Inflammatory macrophage treated with lipopolysaccharide for 1 hour (primary cell): ENCODE measurements at regions not wholly inside any gene's neighbourhood (a gene's known extent, or its start where the extent isn't known, plus 50 kb on each side); places are given as distances from the start of the nearest gene placed in this dataset.

Experiments
- DNase-seq, 2 donors: peaks; one replicate each; pipeline ENCODE4 v3.0.0-alpha.2; 2020 to 2022

DNA sequence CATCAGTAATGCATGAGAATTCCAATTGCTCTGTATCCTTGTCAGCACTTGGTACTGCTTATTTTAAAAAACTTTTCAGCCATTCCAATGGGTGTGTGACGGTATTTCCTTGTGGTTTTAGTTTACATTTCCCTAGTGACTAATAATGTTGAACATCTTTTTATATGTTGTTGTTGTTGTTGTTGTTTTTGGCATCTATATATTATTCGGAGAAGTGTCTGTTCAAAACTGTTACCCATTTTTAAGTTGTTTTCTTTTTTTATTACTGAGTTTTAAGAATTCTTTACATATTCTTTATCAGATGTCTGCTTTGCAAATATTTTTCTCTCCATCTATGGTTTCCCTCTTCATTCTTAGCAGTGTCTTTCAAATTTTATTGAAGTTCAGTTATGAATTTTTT is 231.1 kb upstream of the POU3F1 start:
- DNase-seq: no peak

DNA sequence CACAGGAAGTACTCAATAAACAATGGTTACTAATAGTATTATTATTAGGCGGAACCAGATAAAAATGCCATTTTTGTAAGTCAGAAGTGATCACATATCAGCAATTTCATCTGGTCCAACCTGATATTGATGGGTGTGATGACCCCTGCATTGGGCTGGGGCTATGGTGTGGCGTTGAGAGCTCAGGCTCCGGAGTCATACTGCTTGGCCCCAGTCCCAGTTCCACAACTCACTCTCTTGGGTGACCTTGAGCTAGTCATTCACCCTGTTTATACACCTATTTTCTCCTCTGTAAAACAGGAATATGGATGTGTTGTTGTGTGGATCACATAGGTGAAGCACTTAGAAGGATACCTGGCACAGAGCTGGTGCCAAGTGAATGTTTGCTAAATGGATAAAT is 229.4 kb upstream of the POU3F1 start:
- DNase-seq: no peak

GRCh38 chr1:38274974-38275373 is 228.4 kb upstream of the POU3F1 start:
- DNase-seq: no peak

- DNase-seq: no peak
Measured at GRCh38 chr1:38273196-38273804, 226.7 kb upstream of the POU3F1 start.

DNA sequence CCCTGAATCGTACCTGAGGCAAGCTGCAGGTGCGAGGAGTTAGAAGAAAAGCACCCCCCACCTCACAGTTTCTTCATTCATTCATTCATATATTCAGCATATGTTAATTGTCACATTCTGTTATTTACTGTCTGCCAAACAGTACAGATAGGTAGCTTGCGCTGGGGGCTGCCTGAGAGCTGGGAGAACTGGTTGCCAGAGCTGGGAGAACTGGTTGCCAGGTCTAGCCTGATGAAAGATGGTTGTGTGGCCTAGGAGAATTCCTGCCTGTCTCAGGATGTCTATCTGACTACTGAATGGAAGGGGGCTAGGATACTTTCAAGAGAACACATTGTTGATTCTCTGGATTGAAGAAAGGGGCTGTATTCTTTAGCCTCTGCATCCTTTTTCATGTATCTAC is 225.9 kb upstream of the POU3F1 start:
- DNase-seq: no peak

DNA sequence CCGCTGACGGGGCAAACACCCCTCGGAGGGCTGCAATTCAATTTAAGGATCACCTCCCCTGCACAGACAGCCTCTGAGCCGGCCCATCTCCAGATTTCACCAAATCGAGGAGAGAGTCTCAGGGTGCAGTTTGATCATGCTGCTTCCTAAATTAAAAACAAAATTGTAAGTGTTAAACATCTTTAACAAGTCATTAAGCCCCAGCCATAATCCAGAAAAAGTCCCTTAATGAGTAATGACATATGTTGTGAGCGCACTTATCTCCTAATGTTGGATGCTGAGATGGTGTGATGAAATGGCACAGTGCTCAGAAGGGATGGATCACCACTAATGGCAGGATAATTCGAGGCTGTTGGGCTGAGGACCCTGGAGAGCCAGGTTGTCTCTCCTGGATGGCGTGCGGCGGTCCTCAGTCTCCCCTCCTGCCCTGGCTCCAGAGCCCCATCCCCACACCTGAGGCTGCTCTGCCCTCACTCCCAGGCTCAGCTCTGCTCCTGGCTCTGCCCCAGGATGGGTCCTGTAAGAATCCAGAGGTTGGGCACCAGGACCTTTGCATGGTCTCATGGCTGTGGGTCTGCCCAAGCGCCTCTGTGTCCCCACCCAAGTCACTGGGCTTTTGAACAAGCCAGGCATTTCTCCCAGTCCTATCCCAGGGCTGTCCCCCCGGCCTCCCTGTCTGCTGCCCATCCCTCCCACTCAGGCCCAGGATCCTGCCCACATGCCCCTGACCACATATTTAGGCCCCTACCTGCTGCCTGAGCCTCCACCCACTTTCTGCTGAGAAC is 224.4 kb upstream of the POU3F1 start:
- DNase-seq: no peak

- DNase-seq: no peak
Measured at GRCh38 chr1:38269923-38270848, 223.6 kb upstream of the POU3F1 start.

- no peak for DNase-seq
Measured at GRCh38 chr1:38268226-38268625, 221.6 kb upstream of the POU3F1 start.

DNA sequence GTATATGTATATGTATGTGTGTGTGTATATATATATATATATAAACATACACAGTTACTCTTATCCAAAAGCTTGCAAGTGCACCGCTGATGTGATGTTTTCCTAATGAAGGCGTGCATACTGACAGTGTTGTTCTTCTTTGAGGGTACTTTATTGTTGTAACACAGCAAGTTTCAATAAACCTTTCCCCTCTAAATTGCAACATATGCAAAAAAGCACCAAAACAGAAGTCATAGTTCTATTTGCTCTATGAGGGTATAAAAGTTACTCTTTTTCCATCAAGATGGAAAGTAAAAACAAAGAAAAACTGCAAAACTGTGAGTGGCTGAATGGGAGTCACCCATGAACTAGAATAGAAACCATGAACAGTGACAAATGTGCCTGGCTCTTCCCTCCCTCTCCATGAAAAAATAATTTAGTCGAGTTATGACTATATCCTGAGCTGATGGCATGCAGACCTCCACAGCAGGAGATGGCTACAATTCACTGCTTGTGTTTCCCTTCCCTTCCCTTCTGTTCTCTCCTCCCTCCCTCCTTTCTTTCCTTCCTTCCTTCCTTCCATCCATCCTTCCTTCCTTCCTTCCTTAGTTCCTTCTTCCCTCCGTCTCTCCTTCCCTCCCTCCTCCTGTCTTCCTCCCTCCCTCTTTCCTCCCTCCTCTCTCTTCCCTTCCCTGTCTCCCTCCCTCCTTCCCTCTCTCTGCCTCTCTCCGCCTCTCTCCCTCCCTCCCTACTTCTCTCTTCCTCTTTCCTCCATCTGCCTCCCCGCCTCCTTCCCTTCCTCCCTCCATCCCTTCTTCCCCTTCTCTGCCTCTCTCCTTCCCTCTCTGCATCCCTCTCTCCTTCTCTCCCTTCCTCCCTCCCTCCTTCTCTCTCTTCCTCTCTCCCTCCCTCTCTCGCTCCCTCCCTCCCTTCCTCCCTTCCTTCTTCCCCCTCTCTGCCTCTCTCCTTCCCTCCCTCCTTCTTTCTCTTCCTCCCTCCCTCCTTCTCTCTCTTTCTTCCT is 220.7 kb upstream of the POU3F1 start:
- DNase-seq: no peak

DNA sequence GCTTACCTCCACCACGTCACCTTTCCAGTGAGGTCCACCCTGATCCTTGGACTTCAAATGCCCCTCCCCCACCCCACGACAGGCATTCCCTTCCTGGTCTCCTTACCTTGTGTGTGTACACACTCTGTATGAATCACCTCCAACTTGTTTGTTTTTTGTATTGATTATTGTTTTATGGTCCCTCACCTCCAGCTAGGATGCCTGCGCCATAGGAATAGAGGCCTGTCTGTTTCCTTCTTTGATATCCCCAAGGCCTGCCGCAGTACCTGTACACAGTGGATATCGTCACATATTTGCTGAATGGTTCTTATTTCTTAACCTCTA is 219.6 kb upstream of the POU3F1 start:
- DNase-seq: no peak

GRCh38 chr1:38265293-38266196 is 219.0 kb upstream of the POU3F1 start:
- DNase-seq: no peak

DNA sequence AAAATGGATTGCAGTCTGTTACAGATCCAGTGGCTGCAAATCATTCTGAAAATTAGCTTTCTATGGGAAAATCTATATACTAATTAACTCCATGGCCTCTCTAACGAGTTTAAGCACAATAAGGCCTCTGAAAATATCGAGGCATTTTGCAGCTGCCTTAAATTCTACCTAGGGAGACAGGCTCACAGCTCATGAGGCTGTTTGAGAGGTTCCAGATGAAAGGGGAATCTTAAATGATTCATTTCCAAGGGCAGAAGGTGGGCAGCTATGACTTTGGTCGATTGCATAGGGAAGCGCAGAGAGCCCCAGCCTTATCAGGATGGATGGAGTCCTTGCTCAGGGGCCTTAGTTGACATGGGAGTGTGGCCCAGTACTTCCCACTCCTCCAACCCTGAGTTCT is 216.8 kb upstream of the POU3F1 start:
- DNase-seq: no peak

DNA sequence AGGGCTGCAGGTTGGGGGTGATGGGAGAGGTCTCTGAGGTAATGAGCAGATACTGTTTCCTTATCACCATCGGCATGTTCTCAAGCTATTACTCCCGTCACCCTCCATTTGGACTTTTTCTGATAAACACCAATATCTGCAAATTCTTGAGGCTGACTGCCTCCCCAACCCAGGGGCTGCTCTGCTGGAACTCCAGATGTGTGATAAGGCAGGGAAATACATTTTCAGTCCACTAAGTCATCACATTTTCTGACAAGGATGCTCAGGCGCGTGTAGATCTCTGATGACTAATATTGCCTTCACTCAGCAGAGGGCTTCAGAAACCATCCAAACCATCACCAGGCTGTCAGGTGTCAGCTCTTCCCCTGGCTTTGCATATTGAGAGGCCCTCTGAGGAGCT is 215.0 kb upstream of the POU3F1 start:
- DNase-seq: no peak

- DNase-seq: no peak
Measured at GRCh38 chr1:38258085-38258627, 211.6 kb upstream of the POU3F1 start.

DNA sequence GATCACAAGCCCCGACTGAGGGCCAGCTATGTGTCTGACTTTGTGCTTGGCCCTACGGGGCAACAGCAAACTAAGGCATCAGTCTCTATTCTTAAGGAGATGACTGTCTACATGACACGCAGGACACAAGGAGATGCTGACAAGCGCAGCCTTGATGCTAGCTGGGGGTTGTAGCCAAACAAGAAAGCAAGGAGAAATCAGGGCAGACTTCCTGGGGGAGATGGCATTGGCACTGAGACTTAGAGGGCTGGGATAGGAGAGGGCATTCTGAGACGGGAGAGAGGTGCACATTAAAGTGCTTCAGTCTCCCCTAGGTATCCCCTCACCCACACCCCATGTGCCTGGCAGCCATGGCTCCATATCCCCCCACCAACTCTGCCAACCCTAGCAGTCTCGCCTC is 210.8 kb upstream of the POU3F1 start:
- no peak for DNase-seq

DNA sequence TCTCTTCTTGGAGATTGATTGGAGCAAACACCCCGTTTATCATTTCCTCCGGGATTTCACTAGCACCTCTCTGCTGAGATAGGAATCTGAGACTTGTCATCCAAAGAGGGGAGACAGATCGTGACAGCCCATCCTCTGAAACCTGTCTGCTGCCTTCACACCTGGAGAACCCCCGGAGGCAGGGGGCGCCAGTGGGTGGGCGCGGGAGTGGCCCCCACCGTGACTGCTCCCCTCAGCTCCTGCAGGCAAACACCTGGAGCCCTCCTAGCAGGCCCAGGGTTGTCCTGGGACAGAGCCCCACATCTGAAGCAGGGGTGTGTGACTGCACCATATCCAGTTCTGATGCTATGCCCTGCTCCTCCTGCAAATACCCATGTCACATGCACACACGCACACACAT is 209.5 kb upstream of the POU3F1 start:
- no peak for DNase-seq

DNA sequence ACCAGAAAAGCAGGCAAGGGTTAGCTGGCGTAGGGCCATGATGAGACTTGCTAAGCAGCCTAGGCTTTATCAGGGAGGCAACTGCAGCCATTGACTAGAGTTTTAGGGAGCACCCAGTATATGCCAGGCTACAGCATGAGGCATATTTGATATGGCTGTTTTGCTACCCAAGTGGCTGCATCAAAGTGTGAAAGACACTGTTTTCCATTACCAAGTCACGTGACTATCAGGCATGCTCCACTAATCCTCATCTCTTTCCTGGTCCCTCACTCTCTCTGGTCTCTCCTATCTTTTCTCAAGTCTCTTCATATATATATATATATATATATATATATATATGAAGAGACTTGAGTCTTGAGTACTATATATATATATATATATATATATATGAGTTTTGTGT is 206.7 kb upstream of the POU3F1 start:
- DNase-seq: no peak

DNA sequence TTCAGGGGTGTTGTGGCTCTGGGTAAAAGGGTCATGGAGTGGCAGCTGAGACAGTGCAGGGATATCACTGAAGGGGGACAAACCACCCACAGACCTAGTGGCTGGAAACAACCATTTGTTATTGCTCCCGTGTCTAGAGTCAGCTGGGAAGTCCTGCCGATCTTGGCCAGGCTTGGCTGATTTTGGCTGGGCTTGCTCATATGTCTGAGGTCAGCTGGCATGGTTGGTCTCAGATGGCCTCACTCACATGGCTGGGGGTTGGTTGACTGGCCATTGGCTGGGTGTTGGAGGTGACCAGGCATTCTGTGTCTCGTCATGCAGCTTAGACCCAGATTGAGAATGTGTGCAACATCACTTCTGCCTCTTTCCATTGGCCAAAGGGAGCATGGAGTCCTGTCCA is 203.8 kb upstream of the POU3F1 start:
- DNase-seq: no peak

- DNase-seq: no peak
Measured at GRCh38 chr1:38249001-38249400, 202.4 kb upstream of the POU3F1 start.

DNA sequence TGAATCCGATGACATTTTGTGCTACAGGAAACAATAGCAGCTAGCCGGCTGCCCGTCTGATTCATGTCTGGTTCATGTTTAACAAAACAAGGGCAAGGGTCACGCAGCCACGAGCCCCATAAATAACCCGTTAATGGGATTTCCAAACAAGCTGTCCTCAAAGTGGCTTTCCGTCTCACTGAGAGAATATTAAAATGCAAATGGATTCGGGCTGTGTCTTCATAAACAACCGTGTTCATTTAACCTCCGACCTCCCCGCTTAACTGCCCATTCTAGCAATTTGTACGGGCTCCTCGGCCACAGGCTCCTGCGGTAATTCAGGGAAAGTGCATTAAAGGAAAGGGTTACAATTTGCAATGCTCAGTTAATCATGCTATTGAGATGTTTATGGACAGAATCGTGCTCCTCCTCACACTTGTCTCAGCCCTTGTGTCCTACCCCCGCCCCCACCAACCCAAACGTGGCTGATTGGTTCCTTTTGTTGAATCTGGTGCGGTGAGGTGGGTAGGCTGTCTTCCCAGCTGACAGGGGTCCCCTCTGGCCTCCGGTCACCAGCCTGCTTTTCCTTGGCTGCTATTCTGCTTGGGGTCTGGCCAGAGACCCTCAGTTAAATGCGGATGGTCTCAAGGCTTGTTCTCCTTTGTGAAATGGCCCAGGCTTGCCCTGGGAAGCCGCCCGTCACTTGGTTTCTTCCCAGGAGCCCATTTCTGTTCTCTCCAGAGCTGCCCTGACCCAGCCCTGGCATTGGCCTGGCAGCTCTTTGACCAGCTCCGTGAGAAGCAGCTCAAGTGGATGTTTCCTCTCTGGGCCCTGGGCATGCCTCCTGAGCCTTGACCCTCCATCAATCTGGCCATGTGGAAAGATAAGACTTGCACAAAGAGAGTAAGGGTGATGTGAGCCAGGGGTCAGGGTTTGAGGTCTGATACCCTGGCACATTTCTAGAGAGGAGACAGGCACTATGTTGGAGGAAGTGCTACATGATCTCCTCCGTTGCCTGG is 200.7 kb upstream of the POU3F1 start:
- no peak for DNase-seq
